ENCODE measurements at regions not wholly inside any gene's neighbourhood (a gene's known extent, or its start where the extent isn't known, plus 50 kb on each side); places are given as distances from the start of the nearest gene placed in this dataset.

- no peak for TF ChIP-seq EP300 (IDR thresholded peaks at IDR 0.05; ENCODE audit: borderline replicate concordance)
- TF ChIP-seq MAX (IDR thresholded peaks at IDR 0.05): no peak
- no peak for TF ChIP-seq RAD21 (IDR thresholded peaks at IDR 0.05; ENCODE audit: low read depth)
- TF ChIP-seq TCF12 (IDR thresholded peaks at IDR 0.05; ENCODE audit: low read depth): no peak
- TF ChIP-seq REST (IDR thresholded peaks at IDR 0.05; ENCODE audit: low read depth): no peak
- no peak for TF ChIP-seq ZBTB7A (IDR thresholded peaks at IDR 0.05; ENCODE audit: low read depth)
- no peak for TF ChIP-seq TAF1 (IDR thresholded peaks at IDR 0.05; ENCODE audit: low read depth)
Observed at GRCh38 chr1:177525176-177525575, 354.4 kb downstream of the BRINP2 start.
